CD8-positive, alpha-beta memory T cell (primary cell): ENCODE measurements at regions not wholly inside any gene's neighbourhood (a gene's known extent, or its start where the extent isn't known, plus 50 kb on each side); places are given as distances from the start of the nearest gene placed in this dataset.

ENCODE experiments used
- CTCF ChIA-PET: fragments of 350-600 bp; sonication (Branson Sonifier 250); formaldehyde crosslinking; loops from one replicate; lab custom pipeline; 2021; ENCODE audit warnings: antibody characterized with exemption; lab: Charles Lee
- POLR2A ChIA-PET: fragments of 350-600 bp; sonication (Branson Sonifier 250); formaldehyde crosslinking; loops from one replicate; lab custom pipeline; 2021; ENCODE audit warnings: antibody characterized with exemption; lab: Charles Lee
- DNase-seq, 5 donors: peaks; one replicate each; pipeline versions ENCODE4 v3.0.0 to v3.0.0-alpha.2; 2020 to 2022; ENCODE audit warnings: mixed read lengths in 1 of 5
- H3K27ac ChIP-seq: one replicate; pipeline ENCODE4 v1.7.0; 2013; ENCODE audit warnings: low read depth, mild to moderate bottlenecking, low read length, moderate library complexity
- H3K27me3 ChIP-seq: 2 replicates; pipeline ENCODE4 v1.7.0; 2013; ENCODE audit warnings: low read length, mild to moderate bottlenecking; ENCODE audit not compliant: insufficient read depth, poor library complexity, severe bottlenecking
- H3K36me3 ChIP-seq: 2 replicates; pipeline ENCODE4 v1.7.0; 2013; ENCODE audit warnings: mild to moderate bottlenecking, low read length, moderate library complexity; ENCODE audit not compliant: insufficient read depth
- H3K4me1 ChIP-seq: 2 replicates; pipeline ENCODE4 v1.7.0; 2013; ENCODE audit warnings: mild to moderate bottlenecking, low read length, moderate library complexity; ENCODE audit not compliant: insufficient read depth
- H3K4me3 ChIP-seq: 2 replicates; pipeline ENCODE4 v1.7.0; 2013; ENCODE audit warnings: mild to moderate bottlenecking, low read length
- H3K9me3 ChIP-seq: 2 replicates; pipeline ENCODE4 v1.7.0; 2013; ENCODE audit warnings: mild to moderate bottlenecking, low read length
- H3K27ac Mint-ChIP-seq, 8 donors: one replicate each; pipeline ENCODE4 v1.8.0; 2020 to 2021; ENCODE audit warnings: mixed read lengths in 8 of 8, mild to moderate bottlenecking in 6 of 8, inconsistent platforms in 3 of 8, moderate library complexity in 3 of 8
- H3K27me3 Mint-ChIP-seq, 2 donors: one replicate each; pipeline ENCODE4 v1.8.0; 2020 to 2021; ENCODE audit warnings: mixed read lengths in 2 of 2, mild to moderate bottlenecking in 1 of 2, moderate library complexity in 1 of 2
- H3K36me3 Mint-ChIP-seq, 3 donors: one replicate each; pipeline ENCODE4 v1.8.0; 2020 to 2021; ENCODE audit warnings: mixed read lengths in 3 of 3, inconsistent platforms in 1 of 3, mild to moderate bottlenecking in 1 of 3
- H3K4me1 Mint-ChIP-seq, 3 donors: one replicate each; pipeline ENCODE4 v1.8.0; 2020 to 2021; ENCODE audit warnings: mixed read lengths in 3 of 3, inconsistent platforms in 1 of 3, mild to moderate bottlenecking in 1 of 3
- H3K4me3 Mint-ChIP-seq, 7 donors: one replicate each; pipeline ENCODE4 v1.8.0; 2020 to 2021; ENCODE audit warnings: mixed read lengths in 7 of 7, mild to moderate bottlenecking in 6 of 7, moderate library complexity in 4 of 7, inconsistent platforms in 2 of 7
- H3K9me3 Mint-ChIP-seq, 5 donors: one replicate each; pipeline ENCODE4 v1.8.0; 2020 to 2022; ENCODE audit warnings: mixed read lengths in 5 of 5, mild to moderate bottlenecking in 3 of 5, moderate library complexity in 2 of 5, inconsistent platforms in 1 of 5

DNA sequence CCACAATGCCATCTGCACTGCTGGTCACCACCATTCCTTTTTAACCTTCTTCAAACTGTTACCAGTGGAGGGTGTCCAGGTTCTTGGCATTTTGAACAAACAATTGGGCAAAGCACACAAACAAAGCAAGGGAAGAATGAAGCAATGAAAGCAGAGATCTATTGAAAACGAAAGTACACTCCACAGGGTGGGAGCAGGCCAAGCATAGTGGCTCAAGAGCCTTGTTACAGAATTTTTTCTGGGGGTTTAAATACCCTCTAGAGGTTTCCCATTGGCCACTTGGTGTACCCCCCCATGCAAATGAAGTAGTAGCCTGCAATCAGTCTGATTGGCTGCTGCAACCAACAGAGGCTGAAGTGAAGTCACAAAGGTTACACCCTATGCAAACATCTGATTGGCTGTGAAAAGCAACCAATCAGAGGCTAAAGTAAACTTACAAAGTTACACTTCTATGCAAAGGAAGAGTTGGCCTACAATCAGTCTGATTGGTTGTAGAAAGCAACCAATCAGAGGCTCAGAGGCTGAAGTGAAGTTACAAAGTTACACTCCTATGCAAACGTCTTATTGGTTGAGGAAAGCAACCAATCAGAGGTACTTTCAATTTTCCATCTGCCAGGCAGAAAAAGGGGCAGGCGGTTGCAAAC lies 103.2 kb upstream of the WAC start:
- no peaks in the 10 kb centered on the region for H3K27me3 ChIP-seq
- H3K36me3 ChIP-seq = no peaks in the 10 kb centered on the region
- Mint-ChIP-seq H3K9me3 (peaks cover 0 to 2% (median 0%) of the 10 kb centered on the region in 5 donors), H3K4me1 (peaks cover 6 to 10% (median 7%) of the 10 kb centered on the region in 3 donors), H3K27me3 (peaks cover 9 to 11% of the 10 kb centered on the region in 2 donors), H3K36me3 (peaks cover 0 to 6% (median 0%) of the 10 kb centered on the region in 3 donors), H3K27ac (no peak overlapping the region), H3K4me3 (no peak overlapping the region)
- no peak overlapping the region for H3K27ac ChIP-seq
- no peaks in the 10 kb centered on the region for H3K9me3 ChIP-seq
- DNase-seq = no peak
- no peak overlapping the region for H3K4me3 ChIP-seq
- no peaks in the 10 kb centered on the region for H3K4me1 ChIP-seq
- CTCF ChIA-PET = no interaction called here
- POLR2A ChIA-PET = no interaction called here

GRCh38 chr10:28431139-28431538 lies 101.8 kb upstream of the WAC start:
- H3K9me3 ChIP-seq = no peaks in the 10 kb centered on the region
- no peak overlapping the region for H3K27ac Mint-ChIP-seq
- peaks cover 0 to 6% (median 0%) of the 10 kb centered on the region in 3 donors for H3K36me3 Mint-ChIP-seq
- no peak for DNase-seq
- H3K36me3 ChIP-seq = no peaks in the 10 kb centered on the region
- ChIA-PET CTCF (interaction anchor here (0.7 to 1.9 kb wide), 2 partner anchors 11 to 188 kb away, joined by 3 to 5 read pairs; no protein-coding TSS in a partner anchor), POLR2A (no interaction called here)
- H3K4me3 Mint-ChIP-seq = no peak overlapping the region
- peaks cover 5% of the 10 kb centered on the region in 2 donors for H3K27me3 Mint-ChIP-seq
- peaks cover 0 to 2% (median 0%) of the 10 kb centered on the region in 5 donors for H3K9me3 Mint-ChIP-seq
- no peak overlapping the region for H3K4me3 ChIP-seq
- H3K4me1 Mint-ChIP-seq = peaks cover 6 to 10% (median 7%) of the 10 kb centered on the region in 3 donors
- H3K27ac ChIP-seq = no peak overlapping the region
- no peaks in the 10 kb centered on the region for H3K27me3 ChIP-seq
- H3K4me1 ChIP-seq = no peaks in the 10 kb centered on the region

DNA sequence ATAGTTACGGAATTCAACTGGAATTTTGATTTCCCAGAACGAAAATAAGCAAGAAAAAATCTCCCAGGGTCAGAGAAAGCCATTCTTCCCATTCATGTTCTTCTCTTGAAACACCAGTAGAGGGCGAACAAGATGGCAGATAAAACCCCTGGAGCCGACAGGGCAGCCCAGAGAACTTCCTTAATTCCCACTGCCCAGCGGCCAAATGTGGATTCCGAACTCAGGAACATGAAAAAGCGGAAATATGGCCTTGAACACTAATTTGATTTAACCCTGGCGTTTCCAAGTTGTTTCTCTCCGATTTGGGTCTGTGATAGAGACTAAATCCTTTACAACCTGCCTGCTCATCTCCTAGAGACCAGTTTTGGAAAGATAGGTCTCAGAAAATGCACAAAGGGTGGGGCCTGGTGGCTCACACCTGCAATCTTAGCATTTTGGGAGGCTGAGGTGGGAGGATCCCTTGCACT lies 100.7 kb upstream of the WAC start:
- Histone ChIP-seq H3K36me3 (no peaks in the 10 kb centered on the region), H3K4me1 (no peaks in the 10 kb centered on the region), H3K4me3 (no peak overlapping the region), H3K27me3 (no peaks in the 10 kb centered on the region), H3K27ac (no peak overlapping the region), H3K9me3 (no peaks in the 10 kb centered on the region)
- ChIA-PET POLR2A (interaction anchor here (0.7 kb wide), 1 partner anchor 8 kb away, joined by 4 read pairs; no protein-coding TSS in a partner anchor), CTCF (interaction anchor here (0.7 to 1.9 kb wide), 2 partner anchors 12 to 35 kb away, joined by 3 to 5 read pairs; no protein-coding TSS in a partner anchor)
- Mint-ChIP-seq H3K27me3 (peaks cover 5 to 8% of the 10 kb centered on the region in 2 donors), H3K27ac (peak overlapping the region in 1 of 8 donors; percentile 48), H3K4me3 (peak overlapping the region in 6 of 7 donors; percentile 41 to 80 (median 66)), H3K36me3 (peaks cover 0 to 6% (median 0%) of the 10 kb centered on the region in 3 donors), H3K9me3 (peaks cover 0 to 2% (median 0%) of the 10 kb centered on the region in 5 donors), H3K4me1 (peaks cover 6 to 10% (median 7%) of the 10 kb centered on the region in 3 donors)
- peak in 3 of 5 donors; percentile 4 to 38 (median 9) for DNase-seq

GRCh38 chr10:28434063-28434462 lies 98.9 kb upstream of the WAC start:
- no peaks in the 10 kb centered on the region for H3K9me3 ChIP-seq
- H3K4me1 ChIP-seq = no peaks in the 10 kb centered on the region
- H3K27me3 ChIP-seq = no peaks in the 10 kb centered on the region
- Mint-ChIP-seq H3K27ac (no peak overlapping the region), H3K36me3 (peaks cover 0 to 6% (median 0%) of the 10 kb centered on the region in 3 donors), H3K27me3 (peaks cover 7 to 14% of the 10 kb centered on the region in 2 donors), H3K9me3 (peaks cover 0 to 2% (median 0%) of the 10 kb centered on the region in 5 donors), H3K4me1 (peaks cover 6 to 10% (median 7%) of the 10 kb centered on the region in 3 donors), H3K4me3 (no peak overlapping the region)
- POLR2A ChIA-PET = no interaction called here
- H3K36me3 ChIP-seq = no peaks in the 10 kb centered on the region
- no peak overlapping the region for H3K27ac ChIP-seq
- no peak overlapping the region for H3K4me3 ChIP-seq
- CTCF ChIA-PET = no interaction called here
- DNase-seq = no peak

DNA sequence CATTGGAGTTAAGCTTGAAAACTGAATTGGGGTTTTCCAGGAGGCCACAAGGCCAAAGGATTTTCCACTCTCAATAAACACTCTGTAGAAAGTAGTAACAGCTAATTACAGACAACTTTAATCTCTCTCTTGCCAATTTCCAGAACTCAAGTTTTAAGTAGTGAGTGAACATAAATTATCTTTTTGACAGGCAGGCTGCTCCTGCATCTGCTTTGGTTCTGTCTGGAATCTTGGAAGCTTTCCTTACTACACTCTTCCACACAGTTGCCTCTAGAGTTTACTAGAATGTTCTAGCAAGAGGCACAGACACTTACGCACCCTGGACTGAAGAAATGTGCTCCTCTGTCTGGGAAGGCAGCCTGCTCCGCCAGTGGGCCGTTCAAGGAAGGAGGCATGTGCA lies 90.5 kb upstream of the WAC start:
- H3K4me3 Mint-ChIP-seq = no peak overlapping the region
- no peaks in the 10 kb centered on the region for H3K36me3 ChIP-seq
- H3K36me3 Mint-ChIP-seq = no peaks in the 10 kb centered on the region
- POLR2A ChIA-PET = interaction anchor here (1.1 kb wide), 1 partner anchor 90 kb away, joined by 3 read pairs; no protein-coding TSS in a partner anchor
- H3K27me3 Mint-ChIP-seq = peaks cover 27 to 36% of the 10 kb centered on the region in 2 donors
- H3K4me1 Mint-ChIP-seq = no peaks in the 10 kb centered on the region
- H3K4me1 ChIP-seq = no peaks in the 10 kb centered on the region
- H3K27ac ChIP-seq = no peak overlapping the region
- CTCF ChIA-PET = no interaction called here
- H3K4me3 ChIP-seq = no peak overlapping the region
- DNase-seq = no peak
- no peak overlapping the region for H3K27ac Mint-ChIP-seq
- H3K27me3 ChIP-seq = no peaks in the 10 kb centered on the region
- H3K9me3 Mint-ChIP-seq = no peaks in the 10 kb centered on the region
- H3K9me3 ChIP-seq = no peaks in the 10 kb centered on the region

DNA sequence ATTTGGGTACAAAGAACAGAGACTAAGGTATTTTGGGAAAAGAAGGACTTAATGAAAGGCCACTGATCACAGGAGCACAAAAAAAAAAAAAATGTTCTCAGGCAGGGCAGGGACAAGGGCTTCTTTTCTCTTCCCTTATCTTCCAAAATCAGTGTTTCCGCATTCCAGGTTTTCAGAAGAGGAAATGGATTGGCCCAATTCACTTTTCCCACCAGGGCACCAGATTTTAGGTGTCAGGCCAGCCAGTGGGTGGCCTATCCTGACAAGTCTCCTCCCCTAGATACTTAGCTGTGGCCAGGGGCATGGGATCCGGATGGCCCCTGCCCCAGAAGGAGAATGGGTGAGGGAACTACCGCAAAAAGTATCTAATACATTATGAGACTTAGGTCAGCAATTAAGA lies 88.9 kb upstream of the WAC start:
- H3K9me3 Mint-ChIP-seq = no peaks in the 10 kb centered on the region
- H3K4me1 Mint-ChIP-seq = no peaks in the 10 kb centered on the region
- CTCF ChIA-PET = no interaction called here

DNA sequence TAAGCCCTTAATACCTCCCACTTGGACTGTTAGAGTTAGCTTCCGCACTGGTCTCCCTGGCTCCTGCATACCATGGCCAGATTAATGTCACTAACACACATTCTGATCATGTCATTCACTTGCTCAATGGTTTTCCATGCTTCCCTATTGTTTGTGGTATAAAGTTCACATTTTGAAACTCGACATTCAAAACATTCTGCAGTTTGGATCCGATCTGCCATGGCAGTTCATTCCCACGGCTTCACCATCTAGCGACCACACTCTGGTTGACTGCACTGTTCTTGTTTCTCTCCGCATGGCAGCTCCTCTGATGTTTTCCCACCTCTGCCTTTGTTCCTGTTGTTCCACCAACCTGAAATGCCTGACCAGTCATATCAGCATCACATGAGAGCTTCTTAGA lies 87.4 kb upstream of the WAC start:
- H3K4me3 ChIP-seq = no peak overlapping the region
- no peaks in the 10 kb centered on the region for H3K4me1 ChIP-seq
- no peaks in the 10 kb centered on the region for H3K27me3 ChIP-seq
- no peaks in the 10 kb centered on the region for H3K4me1 Mint-ChIP-seq
- no peaks in the 10 kb centered on the region for H3K9me3 Mint-ChIP-seq
- H3K9me3 ChIP-seq = no peaks in the 10 kb centered on the region
- DNase-seq = no peak
- H3K27ac Mint-ChIP-seq = no peak overlapping the region
- H3K4me3 Mint-ChIP-seq = no peak overlapping the region
- no peaks in the 10 kb centered on the region for H3K36me3 Mint-ChIP-seq
- no peak overlapping the region for H3K27ac ChIP-seq
- POLR2A ChIA-PET = no interaction called here
- CTCF ChIA-PET = no interaction called here
- H3K27me3 Mint-ChIP-seq = peaks cover 24 to 25% of the 10 kb centered on the region in 2 donors
- no peaks in the 10 kb centered on the region for H3K36me3 ChIP-seq

More for the DNA sequence above, 88.9 kb upstream of the WAC start:
- no peaks in the 10 kb centered on the region for H3K36me3 ChIP-seq
- POLR2A ChIA-PET = no interaction called here
- Mint-ChIP-seq H3K36me3 (no peaks in the 10 kb centered on the region), H3K27ac (no peak overlapping the region), H3K27me3 (peaks cover 20 to 32% of the 10 kb centered on the region in 2 donors), H3K4me3 (no peak overlapping the region)
- DNase-seq = no peak
- no peaks in the 10 kb centered on the region for H3K9me3 ChIP-seq
- no peak overlapping the region for H3K4me3 ChIP-seq
- no peaks in the 10 kb centered on the region for H3K4me1 ChIP-seq
- no peaks in the 10 kb centered on the region for H3K27me3 ChIP-seq
- H3K27ac ChIP-seq = no peak overlapping the region

DNA sequence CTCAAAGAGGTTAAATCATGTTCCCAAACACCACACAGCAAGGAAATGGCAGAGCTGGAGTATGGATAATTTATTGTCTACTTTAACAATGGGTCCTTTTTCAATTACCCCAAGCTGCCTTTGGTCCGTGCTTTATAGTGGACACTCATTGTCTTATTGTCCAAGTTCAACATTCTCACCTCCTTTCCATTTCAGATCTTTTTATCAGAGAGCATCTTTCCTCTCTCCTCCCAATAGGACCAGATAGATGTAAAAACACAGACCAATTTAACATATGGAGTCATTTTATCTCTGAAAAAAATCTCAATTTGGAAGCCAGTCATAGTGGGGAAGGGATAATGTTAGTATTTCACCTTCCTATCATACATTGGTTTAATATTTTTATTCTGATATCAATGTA lies 83.5 kb upstream of the WAC start:
- no peaks in the 10 kb centered on the region for H3K9me3 ChIP-seq
- no peak for DNase-seq
- no peak overlapping the region for H3K4me3 ChIP-seq
- ChIA-PET CTCF (no interaction called here), POLR2A (no interaction called here)
- no peaks in the 10 kb centered on the region for H3K4me1 ChIP-seq
- H3K27ac ChIP-seq = no peak overlapping the region
- Mint-ChIP-seq H3K36me3 (peaks cover 0 to 5% (median 0%) of the 10 kb centered on the region in 3 donors), H3K4me1 (no peaks in the 10 kb centered on the region), H3K9me3 (peaks cover 0 to 5% (median 2%) of the 10 kb centered on the region in 5 donors), H3K27ac (no peak overlapping the region), H3K4me3 (no peak overlapping the region), H3K27me3 (peaks cover 16 to 24% of the 10 kb centered on the region in 2 donors)
- H3K36me3 ChIP-seq = no peaks in the 10 kb centered on the region
- H3K27me3 ChIP-seq = no peaks in the 10 kb centered on the region
